ACHN (cell line): ENCODE measurements at regions not wholly inside any gene's neighbourhood (a gene's known extent, or its start where the extent isn't known, plus 50 kb on each side); places are given as distances from the start of the nearest gene placed in this dataset.

Experiments used
- DNase-seq: peaks from one replicate; pipeline ENCODE4 v3.0.0-alpha.2; 2015
- in situ Hi-C: cut with HindIII; loops from 2 replicates; pipeline ENCODE4 v1.10.0; 2017; ENCODE audit warnings: low sequenced_read_pairs, low pct_ligation_motif_present, low pct_unique_long_range_greater_than_20kb

DNA sequence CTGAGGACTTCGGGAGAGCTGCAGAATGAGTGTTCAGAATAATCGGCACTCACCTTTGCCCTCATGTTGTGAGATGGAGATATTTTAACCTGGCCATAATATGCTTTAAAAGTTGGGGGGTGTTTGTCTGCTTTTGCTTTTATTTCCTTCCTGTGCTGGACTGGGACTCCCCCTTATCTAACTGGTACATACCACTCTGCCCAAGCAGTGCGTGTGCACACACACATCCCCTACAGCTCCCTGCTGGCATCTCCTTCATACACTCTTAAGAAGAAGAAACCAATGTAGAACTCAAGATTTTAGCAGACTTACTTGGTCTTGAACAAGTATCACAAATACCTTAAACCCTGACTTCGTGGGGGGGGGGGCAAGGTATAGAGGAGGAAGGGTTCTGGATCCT is 146.2 kb upstream of the DMRT1 start:
- DNase-seq: no peak
- in situ Hi-C loops: no loop called here

DNA sequence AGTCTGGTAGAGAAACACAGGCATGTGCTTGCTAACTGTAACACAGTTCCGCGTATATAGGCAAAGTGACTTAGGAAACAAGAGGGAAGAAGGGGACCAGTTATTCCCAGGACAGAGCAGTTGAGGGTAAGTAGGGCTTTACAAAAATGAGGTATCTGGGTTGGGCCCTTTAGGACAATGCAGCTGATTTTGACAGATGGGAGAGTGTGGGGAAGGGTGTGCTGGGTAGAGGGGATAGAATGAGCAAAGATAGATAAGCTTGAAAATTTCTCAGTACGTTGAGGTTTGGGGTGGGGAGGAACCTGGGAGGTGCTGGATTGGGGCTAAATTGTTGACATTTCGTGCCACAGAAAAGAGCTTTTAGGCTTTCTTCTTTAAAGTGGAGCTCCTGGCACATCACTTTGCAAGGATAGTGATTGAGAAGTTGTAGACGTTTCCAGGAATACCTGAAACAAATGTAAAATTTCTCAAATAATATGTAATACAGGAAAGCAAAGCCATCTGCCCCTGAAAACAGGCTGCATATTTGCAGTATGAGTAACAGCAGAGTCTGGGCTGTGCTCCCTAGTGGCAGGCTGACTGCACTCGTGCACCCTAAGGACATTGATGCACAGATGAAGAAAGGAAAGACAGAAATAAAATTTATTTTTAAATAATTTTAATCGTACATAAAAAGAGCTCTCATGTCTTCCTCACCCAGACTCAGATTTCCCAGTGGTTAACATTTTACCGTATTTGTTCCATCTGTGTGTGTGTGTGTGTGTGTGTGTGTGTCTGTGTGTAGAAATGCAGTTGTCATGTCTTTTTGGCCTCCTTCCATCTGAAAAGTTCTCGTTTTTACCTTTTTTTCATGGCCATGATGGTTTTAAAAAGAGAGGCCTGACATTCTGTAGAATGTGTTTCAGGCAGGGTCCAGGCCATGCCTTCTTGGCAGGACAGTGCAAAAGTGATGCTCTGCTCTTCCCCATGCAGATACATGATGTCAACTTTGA is 144.9 kb upstream of the DMRT1 start:
- DNase-seq: peak; percentile 75
- in situ Hi-C loops: no loop called here

DNA sequence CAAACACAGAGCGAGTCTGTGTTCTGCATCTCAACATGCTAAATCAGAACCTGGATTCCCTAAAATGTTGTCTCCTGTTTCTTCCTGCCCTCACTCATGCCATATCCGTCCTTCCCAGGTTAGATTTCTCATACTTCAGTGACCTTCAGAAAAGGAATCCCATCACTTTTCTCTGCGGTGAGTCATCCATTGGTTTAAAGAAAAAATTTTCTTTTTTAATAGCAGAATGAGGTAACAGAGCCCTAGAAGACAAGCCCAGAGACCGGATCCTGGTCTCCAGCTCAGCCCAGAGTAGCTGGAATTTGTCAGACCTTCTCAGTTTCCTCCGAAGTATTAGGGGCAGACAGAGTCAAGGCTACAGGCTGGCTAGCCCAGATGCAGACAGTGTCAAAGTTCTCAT is 143.2 kb upstream of the DMRT1 start:
- in situ Hi-C loops: no loop called here
- peak; percentile 62 for DNase-seq

DNA sequence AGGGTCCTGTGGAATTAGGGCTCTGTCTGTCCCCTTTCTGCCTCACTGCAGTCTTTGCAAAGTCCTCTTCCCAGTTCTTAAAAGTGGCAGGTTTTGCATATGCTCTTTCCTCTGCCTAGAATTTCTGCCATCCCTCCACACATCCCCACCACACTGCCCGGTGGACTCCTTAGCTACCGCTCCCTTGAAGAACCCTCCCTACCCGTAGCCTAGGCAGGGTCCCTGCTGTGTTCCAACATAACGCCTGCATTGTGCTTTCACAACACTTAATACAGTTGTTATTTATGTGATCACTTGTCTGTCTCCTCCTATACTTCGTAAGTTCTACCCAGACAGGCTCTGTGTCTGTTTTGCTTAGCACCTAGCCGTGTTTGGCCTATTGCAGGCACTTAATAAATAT is 142.5 kb upstream of the DMRT1 start:
- DNase-seq: no peak
- in situ Hi-C loops: no loop called here

DNA sequence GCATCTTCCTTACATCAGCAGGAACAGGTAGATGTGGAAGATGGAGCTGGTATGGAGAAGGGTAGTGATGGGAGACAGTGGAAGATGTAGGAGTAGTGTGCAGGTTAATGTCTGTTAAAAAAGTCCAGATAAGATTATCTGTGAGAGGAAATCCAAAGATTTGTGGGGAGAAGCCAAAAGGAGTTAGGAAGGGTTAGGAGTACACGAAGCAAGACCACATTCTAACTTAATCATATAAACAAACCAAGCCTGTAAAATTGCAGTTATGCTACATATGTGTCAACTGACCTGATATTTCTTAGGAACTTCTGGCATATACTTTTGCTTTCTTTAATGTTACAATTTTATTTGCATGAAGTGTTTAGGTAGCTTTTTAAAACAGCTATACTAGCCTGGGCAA is 142.1 kb upstream of the DMRT1 start:
- in situ Hi-C loops: no loop called here
- no peak for DNase-seq

DNA sequence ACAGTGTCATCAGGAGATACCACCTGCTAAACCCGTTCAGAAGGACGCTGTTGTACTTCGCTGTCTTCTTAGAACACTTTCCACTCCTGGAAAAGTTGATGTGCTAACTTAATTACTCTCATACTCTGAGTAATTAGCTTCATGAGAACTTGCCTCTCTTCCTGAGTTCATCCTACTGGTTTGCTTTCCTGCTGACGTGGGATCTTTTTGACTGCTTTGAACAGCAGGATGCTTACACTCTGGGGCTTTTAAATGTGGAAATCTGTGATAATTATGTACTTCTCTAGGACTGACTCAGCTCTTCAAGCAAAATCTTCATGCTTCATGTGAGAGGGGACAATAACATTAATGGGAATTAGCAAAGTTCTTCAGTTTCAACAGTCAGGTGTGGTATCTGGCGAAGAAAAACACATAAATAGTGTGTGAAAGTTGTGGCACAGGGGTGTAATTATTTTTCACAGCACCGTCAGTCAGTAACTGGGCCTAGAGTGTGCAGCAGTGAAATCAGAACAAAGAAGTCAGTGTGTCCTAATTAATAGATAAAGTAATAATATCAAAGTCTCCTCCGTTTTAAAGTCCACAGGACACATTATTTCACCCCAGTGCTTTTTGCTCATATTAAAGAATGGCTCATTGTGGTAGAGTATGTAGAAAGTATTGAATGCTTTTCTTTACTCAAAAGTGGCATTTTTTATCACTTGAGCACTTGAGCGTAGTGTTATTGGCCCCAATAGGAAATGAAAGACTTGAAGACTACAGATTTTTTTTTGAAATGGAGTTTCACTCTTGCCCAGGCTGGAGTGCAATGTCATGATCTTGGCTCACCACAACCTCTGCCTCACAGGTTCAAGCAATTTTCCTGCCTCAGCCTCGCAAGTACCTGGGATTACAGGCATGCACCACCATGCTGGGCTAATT is 140.9 kb upstream of the DMRT1 start:
- in situ Hi-C loops: no loop called here
- DNase-seq: no peak

DNA sequence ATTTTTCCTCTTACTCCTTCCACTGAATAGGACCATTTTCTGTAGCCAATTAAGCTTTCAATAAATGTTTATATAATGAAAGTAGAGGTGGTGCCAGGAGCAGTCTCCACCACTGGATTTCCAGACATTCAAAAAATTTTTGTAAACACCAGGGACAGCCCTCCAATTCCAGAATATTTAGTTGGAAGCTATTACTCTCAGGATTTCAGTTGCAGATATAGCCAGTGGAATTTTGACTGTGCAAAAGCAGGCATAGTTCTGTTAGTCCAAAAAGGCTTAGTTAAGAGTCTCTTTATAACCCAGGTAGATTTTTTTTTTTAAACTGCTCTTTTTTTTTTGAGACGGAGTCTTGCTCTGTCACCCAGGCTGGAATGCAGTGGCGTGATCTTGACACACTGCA is 138.1 kb upstream of the DMRT1 start:
- in situ Hi-C loops: no loop called here
- no peak for DNase-seq

DNA sequence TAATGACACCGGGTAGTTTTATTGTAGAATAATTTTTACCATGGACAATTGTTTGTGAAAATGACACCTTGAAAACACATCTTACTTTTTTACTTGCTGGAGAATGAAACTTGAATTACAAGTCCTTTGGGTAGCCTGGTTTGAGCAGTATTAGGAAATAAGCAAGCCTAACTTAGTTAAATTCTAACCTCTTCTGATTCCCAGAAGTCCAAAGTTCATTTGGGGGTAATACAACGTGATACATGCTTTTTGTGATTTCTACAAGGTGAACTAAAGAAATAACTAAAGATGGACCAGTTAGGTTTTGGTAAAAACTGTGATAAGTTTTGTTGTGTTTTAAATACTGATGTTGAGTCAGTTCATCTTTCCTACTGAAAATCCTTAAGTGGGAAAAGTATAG is 135.4 kb upstream of the DMRT1 start:
- DNase-seq: peak; percentile 31
- in situ Hi-C loops: no loop called here

DNA sequence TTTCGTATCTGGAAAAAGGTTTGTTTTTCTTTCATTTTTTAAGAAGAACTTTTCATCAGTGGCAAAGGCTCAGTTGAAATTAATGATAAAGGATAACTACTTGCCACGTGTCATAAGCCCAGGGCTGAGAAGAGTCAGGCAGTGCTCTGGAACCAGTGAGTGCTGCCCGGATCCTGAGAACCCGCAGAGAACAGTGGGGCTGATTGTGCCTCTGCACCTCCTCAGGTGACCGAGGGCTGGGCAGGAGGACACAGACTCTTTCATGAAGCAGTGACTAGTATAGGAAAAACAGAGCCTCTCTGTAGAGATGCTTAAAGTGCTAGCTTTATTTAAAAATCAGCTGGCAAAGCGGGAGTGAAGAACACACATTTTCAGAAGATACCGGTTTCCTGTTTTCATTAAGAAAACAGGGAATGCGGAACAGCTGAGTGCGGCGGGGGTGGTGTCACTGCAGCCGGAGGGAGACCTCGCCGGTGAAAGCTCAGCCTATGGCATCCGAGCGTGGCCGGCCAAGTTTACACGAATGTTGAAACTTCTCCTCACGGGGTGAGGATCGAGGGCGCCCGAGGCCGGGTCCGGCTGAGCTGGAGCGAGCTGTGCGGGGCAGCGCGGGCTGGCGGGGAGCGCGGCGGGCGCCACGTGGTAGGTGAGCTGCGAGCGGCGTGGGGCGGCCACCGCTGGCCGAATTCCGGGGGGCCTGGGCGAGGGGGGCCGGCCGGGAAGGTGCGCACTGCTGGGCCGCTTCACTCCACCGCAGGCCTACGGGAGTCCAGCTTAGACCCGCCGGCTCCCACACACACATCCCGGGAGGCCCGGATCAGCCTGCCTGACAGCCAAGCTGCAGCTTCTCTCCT is 134.7 kb upstream of the DMRT1 start:
- peak; percentile 50 for DNase-seq
- in situ Hi-C loops: no loop called here

DNA sequence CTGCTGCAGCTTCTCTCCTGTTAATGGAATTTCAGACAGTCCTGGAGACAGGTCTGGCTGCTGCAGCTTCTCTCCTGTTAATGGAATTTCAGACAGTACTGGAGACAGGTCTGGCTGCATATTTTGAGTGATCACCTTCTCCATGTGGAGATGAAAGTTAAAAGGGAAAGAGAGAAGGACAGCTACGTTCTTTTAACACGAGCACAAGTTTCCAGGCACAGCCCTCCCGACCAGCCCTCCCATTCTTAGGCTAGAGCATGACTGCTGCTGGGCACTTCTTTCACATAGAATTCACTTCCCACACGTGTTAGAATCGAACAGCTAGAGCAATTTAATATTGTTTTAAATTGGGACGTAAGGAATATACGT is 133.3 kb upstream of the DMRT1 start:
- in situ Hi-C loops: no loop called here
- no peak for DNase-seq

DNA sequence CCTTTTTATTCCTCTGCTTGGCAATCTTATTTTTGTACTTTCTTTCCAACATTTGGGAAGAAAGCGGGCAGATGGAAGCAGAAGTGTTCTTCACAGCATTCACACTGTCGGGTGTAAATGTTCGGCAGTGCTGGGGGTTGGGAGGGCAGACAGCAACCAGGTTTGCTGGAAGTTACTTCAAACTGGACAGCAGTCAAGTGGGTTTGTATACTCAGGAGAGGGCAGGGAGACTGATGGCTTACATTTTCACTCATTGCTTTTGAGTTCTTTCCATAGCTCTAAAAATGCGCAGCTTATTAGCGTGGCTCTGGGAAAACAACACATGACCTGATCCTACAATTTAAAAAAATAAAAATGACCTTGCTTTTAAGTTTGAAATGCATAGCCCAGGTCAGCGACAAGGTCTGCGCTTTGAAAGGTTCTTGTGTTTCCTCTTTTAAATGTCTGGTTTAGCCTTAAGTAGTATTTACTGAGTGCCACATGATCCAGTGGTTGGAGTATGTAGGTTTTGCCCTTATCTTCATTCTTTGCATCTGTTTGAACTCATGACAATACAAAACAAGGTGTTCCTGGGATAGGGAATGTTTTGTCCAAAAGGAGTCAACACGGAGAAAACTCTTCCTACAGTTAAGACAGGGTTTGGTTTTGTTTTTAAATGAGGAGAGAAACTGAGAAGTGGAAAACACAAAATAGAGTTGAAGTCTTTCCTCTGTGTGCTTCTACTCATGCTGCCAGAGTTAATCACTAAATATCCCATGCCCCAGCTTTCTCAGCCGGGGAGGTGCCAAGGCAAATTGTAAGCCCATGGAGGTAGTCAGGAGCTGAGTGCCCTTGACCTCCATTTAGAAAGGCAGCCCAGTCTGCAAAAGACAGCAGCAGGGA is 132.7 kb upstream of the DMRT1 start:
- in situ Hi-C loops: no loop called here
- no peak for DNase-seq

DNA sequence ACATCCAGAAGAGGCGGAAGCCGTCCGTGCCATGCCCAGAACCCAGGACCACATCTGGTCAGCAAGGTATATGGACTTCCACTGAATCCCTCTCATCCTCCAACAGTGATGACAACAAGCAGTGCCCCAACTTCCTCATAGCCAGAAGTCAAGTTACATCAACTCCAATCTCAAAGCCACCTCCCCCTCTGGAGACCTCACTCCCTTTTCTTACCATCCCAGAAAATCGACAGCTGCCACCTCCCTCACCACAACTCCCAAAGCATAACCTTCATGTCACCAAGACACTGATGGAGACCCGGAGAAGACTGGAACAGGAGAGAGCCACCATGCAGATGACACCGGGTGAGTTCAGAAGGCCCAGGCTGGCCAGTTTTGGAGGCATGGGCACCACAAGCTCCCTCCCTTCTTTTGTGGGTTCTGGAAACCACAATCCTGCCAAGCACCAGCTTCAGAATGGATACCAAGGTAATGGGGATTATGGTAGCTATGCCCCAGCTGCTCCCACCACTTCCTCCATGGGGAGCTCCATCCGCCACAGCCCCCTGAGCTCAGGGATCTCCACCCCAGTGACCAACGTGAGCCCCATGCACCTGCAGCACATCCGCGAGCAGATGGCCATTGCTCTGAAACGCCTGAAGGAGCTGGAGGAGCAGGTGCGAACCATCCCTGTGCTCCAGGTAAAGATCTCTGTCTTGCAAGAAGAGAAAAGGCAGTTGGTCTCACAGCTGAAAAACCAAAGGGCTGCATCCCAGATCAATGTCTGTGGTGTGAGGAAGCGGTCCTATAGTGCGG is 130.3 kb upstream of the DMRT1 start:
- in situ Hi-C loops: no loop called here
- no peak for DNase-seq

DNA sequence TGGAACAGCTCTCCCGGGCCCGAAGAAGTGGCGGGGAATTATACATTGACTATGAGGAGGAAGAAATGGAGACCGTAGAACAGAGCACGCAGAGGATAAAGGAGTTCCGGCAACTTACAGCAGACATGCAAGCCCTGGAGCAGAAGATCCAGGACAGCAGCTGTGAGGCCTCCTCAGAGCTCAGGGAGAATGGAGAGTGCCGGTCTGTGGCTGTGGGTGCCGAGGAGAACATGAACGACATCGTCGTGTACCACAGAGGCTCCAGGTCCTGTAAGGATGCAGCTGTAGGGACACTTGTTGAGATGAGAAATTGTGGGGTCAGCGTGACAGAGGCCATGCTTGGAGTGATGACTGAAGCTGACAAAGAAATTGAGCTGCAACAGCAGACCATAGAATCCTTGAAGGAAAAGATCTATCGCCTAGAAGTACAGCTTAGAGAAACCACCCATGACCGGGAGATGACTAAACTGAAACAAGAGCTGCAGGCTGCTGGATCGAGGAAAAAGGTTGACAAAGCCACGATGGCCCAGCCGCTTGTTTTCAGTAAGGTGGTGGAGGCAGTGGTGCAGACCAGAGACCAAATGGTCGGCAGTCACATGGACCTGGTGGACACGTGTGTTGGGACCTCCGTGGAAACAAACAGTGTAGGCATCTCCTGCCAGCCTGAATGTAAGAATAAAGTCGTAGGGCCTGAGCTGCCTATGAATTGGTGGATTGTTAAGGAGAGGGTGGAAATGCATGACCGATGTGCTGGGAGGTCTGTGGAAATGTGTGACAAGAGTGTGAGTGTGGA is 129.5 kb upstream of the DMRT1 start:
- in situ Hi-C loops: no loop called here
- no peak for DNase-seq

DNA sequence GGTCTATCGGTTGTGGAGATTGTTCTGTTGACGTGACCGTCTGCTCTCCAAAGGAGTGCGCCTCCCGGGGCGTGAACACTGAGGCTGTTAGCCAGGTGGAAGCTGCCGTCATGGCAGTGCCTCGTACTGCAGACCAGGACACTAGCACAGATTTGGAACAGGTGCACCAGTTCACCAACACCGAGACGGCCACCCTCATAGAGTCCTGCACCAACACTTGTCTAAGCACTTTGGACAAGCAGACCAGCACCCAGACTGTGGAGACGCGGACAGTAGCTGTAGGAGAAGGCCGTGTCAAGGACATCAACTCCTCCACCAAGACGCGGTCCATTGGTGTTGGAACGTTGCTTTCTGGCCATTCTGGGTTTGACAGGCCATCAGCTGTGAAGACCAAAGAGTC is 128.9 kb upstream of the DMRT1 start:
- in situ Hi-C loops: no loop called here
- no peak for DNase-seq

DNA sequence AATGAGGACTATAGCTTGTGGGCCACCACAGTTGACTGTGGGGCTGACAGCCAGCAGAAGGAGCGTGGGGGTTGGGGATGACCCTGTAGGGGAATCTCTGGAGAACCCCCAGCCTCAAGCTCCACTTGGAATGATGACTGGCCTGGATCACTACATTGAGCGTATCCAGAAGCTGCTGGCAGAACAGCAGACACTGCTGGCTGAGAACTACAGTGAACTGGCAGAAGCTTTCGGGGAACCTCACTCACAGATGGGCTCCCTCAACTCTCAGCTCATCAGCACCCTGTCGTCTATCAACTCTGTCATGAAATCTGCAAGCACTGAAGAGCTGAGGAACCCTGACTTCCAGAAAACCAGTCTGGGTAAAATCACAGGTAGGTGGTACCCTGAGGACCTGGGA is 128.4 kb upstream of the DMRT1 start:
- in situ Hi-C loops: no loop called here
- DNase-seq: no peak

DNA sequence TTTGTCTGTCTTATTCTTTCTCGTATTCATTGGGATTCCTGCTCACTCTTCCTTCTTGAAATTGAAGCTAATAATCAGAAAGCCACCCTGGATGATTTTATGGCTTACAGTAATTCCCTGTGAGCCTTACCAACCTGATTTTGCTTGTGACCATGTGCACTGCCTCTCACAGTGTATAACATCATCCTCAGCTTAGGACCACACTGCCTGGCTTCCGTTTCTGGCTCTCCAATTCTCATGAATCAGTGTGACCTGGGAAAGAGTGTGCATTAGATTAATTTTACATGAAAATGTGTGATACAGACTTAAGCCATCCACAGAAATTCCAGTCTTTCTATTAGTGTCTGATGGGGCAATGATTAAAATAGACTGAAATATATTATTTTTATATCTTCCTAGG is 126.8 kb upstream of the DMRT1 start:
- DNase-seq: no peak
- in situ Hi-C loops: no loop called here
